ENCODE measurements at regions not wholly inside any gene's neighbourhood (a gene's known extent, or its start where the extent isn't known, plus 50 kb on each side); places are given as distances from the start of the nearest gene placed in this dataset.

GRCh38 chr1:55480029-55480795, 265.0 kb upstream of the USP24 start:
- no peak for DNase-seq

GRCh38 chr1:55478742-55479141, 263.6 kb upstream of the USP24 start:
- DNase-seq: no peak

- no peak for DNase-seq
These were observed 262.8 kb upstream of the USP24 start for GRCh38 chr1:55477953-55478352.

- DNase-seq: peak; percentile 77
These were observed 261.4 kb upstream of the USP24 start for GRCh38 chr1:55476445-55477015.

GRCh38 chr1:55474168-55474786, 259.1 kb upstream of the USP24 start:
- DNase-seq: no peak

- no peak for DNase-seq
These were observed 258.5 kb upstream of the USP24 start for GRCh38 chr1:55473661-55474060.

GRCh38 chr1:55472784-55473183, 257.6 kb upstream of the USP24 start:
- DNase-seq: no peak

GRCh38 chr1:55472115-55472514, 257.0 kb upstream of the USP24 start:
- DNase-seq: no peak

GRCh38 chr1:55468142-55468795, 253.1 kb upstream of the USP24 start:
- DNase-seq: peak; percentile 79

- no peak for DNase-seq
These were observed 251.8 kb upstream of the USP24 start for GRCh38 chr1:55466921-55467320.

- peak; percentile 94 for DNase-seq
These were observed 251.2 kb upstream of the USP24 start for GRCh38 chr1:55466373-55466772.

- DNase-seq: no peak
These were observed 249.4 kb upstream of the USP24 start for GRCh38 chr1:55464550-55464949.

- no peak for DNase-seq
These were observed 248.8 kb upstream of the USP24 start for GRCh38 chr1:55463814-55464475.

GRCh38 chr1:55457874-55458273, 242.7 kb upstream of the USP24 start:
- no peak for DNase-seq

GRCh38 chr1:55456971-55457370, 241.8 kb upstream of the USP24 start:
- no peak for DNase-seq

- no peak for DNase-seq
These were observed 233.1 kb upstream of the USP24 start for GRCh38 chr1:55448261-55448660.

GRCh38 chr1:55447488-55447887, 232.3 kb upstream of the USP24 start:
- no peak for DNase-seq

- DNase-seq: no peak
These were observed 231.2 kb upstream of the USP24 start for GRCh38 chr1:55446351-55446750.

GRCh38 chr1:55445416-55445815, 230.3 kb upstream of the USP24 start:
- DNase-seq: no peak

- no peak for DNase-seq
These were observed 229.5 kb upstream of the USP24 start for GRCh38 chr1:55444667-55445066.

- peak; percentile 94 for DNase-seq
These were observed 228.2 kb upstream of the USP24 start for GRCh38 chr1:55443175-55443915.

GRCh38 chr1:55441489-55441888, 226.3 kb upstream of the USP24 start:
- DNase-seq: no peak
